GM21528 (cell line): ENCODE measurements at regions not wholly inside any gene's neighbourhood (a gene's known extent, or its start where the extent isn't known, plus 50 kb on each side); places are given as distances from the start of the nearest gene placed in this dataset.

Experiments used
- ATAC-seq: cut with Tn5 transposase; IDR thresholded peaks from one replicate; pipeline ENCODE4 v1.9.1; 2021; ENCODE audit warnings: mild to moderate bottlenecking, moderate library complexity; ENCODE audit not compliant: unreplicated experiment, low FRiP score

- ATAC-seq, result no peak
These were observed 339.9 kb upstream of the SOX11 start for GRCh38 chr2:5352286-5352685.

GRCh38 chr2:5353565-5353964 lies 338.6 kb upstream of the SOX11 start:
- ATAC-seq, result no peak

DNA sequence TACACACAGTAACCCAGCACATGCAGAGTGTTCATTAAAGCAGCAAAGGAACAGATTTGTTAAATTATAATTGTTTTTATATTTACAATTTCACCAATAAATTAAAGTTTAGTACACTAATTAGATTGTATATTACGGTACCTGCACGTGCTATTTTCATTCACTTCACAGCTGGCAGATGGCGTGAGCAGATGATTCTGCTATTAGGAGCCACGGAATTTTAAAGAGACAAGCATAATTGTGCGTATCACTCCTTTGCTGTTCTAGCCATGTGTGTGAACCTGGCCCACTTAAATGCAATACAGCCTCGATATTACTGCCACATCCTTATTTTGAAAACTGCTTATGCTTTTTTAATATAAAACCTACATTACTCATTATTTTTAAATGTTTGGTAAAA lies 332.8 kb upstream of the SOX11 start:
- ATAC-seq, result no peak

DNA sequence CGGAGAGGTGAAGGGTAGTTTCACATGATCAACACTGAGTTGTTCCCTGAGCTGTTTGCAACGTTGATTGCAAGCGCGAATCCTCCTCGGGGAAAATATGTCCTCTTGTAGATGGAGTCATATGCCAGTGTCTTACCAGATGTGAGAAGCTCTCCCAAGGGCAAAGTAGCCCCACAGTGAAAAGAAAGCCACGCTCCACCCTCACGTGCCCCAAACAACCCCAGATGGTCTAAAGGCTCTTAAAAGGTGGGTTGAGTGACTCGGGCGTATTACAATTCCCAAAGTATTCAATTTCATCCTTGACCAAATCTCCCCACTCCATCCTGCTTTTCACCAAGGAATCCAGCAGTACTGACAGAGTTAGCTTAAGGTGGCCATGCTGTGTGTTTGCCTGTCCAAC lies 332.1 kb upstream of the SOX11 start:
- no peak for ATAC-seq

DNA sequence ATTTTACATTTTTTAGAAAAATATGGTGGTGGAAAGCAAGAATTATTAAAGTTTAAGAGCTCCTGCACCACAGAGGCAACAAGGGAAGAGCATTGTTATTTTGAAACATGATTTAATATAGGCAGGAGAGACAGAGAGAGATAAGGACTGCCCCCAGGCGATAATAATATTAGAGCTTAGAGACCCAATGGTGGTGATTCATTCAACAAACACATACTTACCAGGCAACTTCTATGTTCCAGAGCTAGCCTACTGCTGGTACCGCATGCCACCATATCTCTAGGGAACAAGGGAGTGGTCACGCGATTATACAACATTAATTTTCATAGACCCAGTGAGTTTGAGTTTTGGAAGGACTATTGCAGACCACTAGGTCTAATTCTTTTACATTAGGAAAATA lies 327.8 kb upstream of the SOX11 start:
- no peak for ATAC-seq

DNA sequence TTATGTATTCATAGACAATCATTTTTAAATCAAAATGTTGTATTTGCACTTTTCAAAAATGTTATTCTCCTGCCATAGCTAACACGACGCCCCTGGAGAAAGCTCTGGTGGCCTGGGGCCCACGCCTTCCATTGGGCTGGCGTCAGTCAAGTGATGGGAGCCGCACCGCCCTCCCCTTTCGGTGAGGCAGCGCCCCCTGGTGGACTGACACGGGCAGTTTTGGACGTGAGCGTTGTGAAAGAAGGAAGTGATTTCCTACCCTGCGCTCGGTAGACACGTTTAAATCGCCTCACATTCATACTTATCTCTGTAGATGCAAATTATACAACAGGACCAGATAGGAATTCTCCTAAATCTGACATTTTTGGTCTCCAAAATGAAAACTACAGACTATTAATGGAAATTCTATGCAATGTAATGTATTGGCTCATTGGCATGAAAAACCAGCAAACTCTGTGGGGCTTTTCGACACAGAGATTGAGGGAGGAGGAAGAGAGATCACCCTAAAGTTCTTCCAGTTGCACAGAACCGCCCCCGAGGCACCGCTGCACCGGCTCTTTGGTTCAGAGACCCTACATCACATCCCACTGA lies 326.2 kb upstream of the SOX11 start:
- peak; percentile 58 for ATAC-seq

DNA sequence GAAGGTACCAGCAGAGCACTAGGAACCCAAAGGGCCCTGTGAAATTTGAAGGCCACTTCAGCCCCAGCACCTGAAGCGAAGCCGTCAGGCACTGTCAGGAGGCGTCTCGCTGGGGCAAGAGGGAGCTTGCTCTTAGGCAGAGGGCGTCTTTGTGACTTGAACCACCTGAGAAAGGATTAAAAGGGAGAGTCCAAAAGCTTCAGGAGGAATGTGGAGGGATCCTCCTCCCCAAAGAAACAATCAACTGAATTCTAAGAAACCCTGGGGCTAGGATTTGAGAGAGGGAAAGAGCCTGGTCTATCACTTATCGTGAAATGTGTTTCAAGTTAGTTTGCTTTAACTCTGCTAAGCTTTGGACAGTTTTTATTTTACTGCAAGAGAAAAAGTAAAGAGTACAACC lies 324.9 kb upstream of the SOX11 start:
- ATAC-seq, result no peak

GRCh38 chr2:5368263-5368662 lies 323.9 kb upstream of the SOX11 start:
- ATAC-seq, result no peak

DNA sequence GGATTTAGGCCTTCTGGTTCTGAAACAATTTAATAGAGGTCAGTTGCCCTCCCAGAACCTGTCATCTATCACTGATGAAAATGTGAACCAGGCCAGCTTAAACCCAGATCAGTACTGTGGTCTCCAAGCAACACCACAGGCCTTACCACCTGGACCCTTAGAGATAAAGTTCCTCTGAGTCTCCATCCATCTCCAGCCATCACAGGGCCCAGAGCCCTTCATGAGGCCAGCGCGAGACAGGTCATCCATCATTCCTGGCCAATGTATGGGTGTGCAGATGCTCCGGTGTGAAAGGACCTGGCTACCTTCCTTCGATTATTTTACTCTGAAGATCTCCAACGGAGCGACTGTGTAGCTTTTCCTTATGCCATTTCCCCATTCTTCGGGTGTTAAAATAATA lies 322.7 kb upstream of the SOX11 start:
- no peak for ATAC-seq

GRCh38 chr2:5370158-5370557 lies 322.0 kb upstream of the SOX11 start:
- no peak for ATAC-seq

DNA sequence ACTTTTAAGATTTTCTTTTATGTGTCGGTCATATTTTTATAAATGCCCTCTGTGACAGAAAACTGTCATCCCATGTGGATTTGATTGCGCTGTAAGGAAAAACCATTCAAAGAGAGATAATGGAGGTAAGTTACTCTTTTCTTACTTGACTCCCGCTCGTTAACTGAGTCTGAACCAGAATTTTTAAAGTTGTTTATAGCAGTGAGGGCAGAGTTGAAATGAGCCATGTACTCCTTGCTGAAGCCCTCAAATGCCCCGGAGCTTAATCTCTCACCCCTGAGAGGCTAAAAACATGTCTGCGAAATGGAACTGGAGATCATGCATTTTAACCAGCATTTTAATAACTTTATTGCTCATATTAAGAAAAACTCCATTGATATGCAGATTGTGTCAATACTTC lies 320.0 kb upstream of the SOX11 start:
- no peak for ATAC-seq

GRCh38 chr2:5373200-5373599 lies 319.0 kb upstream of the SOX11 start:
- no peak for ATAC-seq

DNA sequence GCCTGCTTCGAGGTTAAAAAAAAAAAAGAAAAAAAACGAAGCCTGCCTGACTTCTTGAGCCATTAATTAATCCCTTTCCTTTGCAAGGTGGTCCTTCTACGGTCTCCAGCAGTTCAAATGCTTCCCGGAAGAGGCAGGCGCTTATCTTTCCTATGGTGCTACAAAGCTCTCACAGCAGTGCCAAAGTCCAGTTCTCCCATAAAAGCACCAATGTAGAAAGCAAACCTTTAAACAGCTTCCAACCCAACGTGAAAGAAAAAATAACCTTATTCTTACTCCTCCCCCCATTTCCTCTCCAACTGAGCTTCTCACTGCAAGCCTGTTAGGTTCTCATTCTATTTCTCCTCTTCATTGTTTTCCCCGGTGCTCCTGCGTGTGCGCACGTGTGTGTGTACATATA lies 317.4 kb upstream of the SOX11 start:
- ATAC-seq, result no peak

DNA sequence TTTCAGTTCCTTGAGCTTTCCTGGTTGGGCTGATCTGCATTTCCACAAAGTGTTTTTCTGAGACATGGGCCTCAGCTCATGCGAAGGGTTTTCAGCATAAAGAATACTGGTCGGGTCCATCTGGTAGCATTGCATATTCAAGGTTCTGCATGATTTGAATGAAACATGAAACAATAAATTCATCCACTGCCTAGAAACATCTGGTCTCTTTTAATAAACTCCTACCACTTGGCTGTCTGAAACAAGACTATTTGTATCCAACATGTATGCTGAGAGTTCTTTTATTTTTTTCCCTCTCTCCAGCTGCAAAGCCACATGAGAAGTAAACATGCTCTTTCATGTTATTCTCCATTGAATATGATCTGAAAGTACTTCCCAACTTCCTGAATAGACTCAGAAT lies 314.9 kb upstream of the SOX11 start:
- ATAC-seq, result no peak

- no peak for ATAC-seq
These were observed 312.4 kb upstream of the SOX11 start for GRCh38 chr2:5379811-5380210.

- ATAC-seq, result no peak
These were observed 306.6 kb upstream of the SOX11 start for GRCh38 chr2:5385596-5385995.

DNA sequence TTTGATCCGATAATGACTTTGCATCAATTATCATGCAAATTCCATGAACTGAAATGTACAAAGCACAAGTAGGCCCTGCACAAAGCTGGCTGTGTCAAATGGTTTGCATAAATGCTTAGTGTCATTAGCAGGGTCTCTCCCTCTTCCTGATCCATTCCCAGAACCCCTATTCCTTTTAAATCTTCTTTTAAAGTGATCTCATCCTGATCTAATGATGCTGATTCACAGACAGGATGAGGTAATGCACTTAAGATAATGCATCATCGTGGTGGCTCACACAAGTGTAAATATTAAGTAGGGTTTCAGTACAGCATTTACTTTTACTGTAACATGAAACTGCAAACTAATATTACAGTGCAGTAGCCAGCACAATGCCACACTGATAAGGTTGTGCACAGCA lies 304.8 kb upstream of the SOX11 start:
- ATAC-seq, result no peak

GRCh38 chr2:5389740-5390139 lies 302.4 kb upstream of the SOX11 start:
- no peak for ATAC-seq

GRCh38 chr2:5391362-5391761 lies 300.8 kb upstream of the SOX11 start:
- ATAC-seq, result no peak

DNA sequence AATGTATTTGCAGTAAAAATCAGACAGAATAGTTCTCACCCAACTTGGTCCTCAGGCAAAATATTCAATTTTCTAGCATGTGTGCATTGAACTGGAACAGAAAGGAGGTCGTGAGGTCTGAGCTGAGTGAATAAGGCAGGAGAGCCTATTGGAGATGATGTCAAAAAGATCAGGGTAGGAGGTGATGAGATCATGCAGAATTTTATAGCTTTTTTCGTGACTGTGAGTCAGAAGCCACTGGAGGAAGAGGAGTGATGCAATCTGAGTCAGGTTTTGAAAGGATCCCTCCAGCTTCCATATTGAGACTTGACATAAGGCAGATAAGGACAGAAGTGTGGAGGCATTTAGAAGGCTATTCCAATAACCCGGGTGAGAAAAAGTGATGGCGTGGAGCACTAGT lies 299.5 kb upstream of the SOX11 start:
- no peak for ATAC-seq

GRCh38 chr2:5393474-5393873 lies 298.7 kb upstream of the SOX11 start:
- no peak for ATAC-seq

- ATAC-seq, result no peak
These were observed 298.0 kb upstream of the SOX11 start for GRCh38 chr2:5394223-5394622.

- no peak for ATAC-seq
These were observed 291.0 kb upstream of the SOX11 start for GRCh38 chr2:5401115-5401657.
